Memory B cell (primary cell): ENCODE measurements at regions not wholly inside any gene's neighbourhood (a gene's known extent, or its start where the extent isn't known, plus 50 kb on each side); places are given as distances from the start of the nearest gene placed in this dataset.

Source experiments
- ATAC-seq: fragments of 150-1000 bp; cut with Tn5 transposase; 2 replicates; pipeline ENCODE4 v1.10.0; 2021; ENCODE audit warnings: low read depth, mild to moderate bottlenecking, moderate library complexity
- DNase-seq, 2 donors: peaks; one replicate each; pipeline ENCODE4 v3.0.0; 2022; ENCODE audit warnings: low spot score in 2 of 2
- H3K27ac Mint-ChIP-seq: one replicate; pipeline ENCODE4 v1.8.0; 2022; ENCODE audit warnings: mild to moderate bottlenecking, moderate library complexity, mixed read lengths
- H3K27me3 Mint-ChIP-seq: one replicate; pipeline ENCODE4 v1.8.0; 2022; ENCODE audit warnings: mixed read lengths
- H3K36me3 Mint-ChIP-seq: one replicate; pipeline ENCODE4 v1.8.0; 2022; ENCODE audit warnings: mild to moderate bottlenecking, mixed read lengths
- H3K4me1 Mint-ChIP-seq: one replicate; pipeline ENCODE4 v1.8.0; 2022; ENCODE audit warnings: mixed read lengths
- H3K4me3 Mint-ChIP-seq: one replicate; pipeline ENCODE4 v1.8.0; 2022; ENCODE audit warnings: mild to moderate bottlenecking, moderate library complexity, mixed read lengths
- H3K9me3 Mint-ChIP-seq: one replicate; pipeline ENCODE4 v1.8.0; 2022; ENCODE audit warnings: mixed read lengths

- Mint-ChIP-seq H3K4me3 (no peak overlapping the region), H3K9me3 (no peaks in the 10 kb centered on the region), H3K27me3 (no peaks in the 10 kb centered on the region), H3K36me3 (no peaks in the 10 kb centered on the region), H3K27ac (no peak overlapping the region), H3K4me1 (no peaks in the 10 kb centered on the region)
- DNase-seq (no peak), ATAC-seq (no peak)
Measured at GRCh38 chr5:117463881-117464570, 889.4 kb upstream of the SEMA6A start.

GRCh38 chr5:117461966-117462365 lies 887.3 kb upstream of the SEMA6A start:
- H3K4me1 Mint-ChIP-seq: no peaks in the 10 kb centered on the region
- ATAC-seq (no peak), DNase-seq (no peak)
- no peak overlapping the region for H3K4me3 Mint-ChIP-seq
- H3K27ac Mint-ChIP-seq: no peak overlapping the region
- no peaks in the 10 kb centered on the region for H3K36me3 Mint-ChIP-seq
- H3K9me3 Mint-ChIP-seq: no peaks in the 10 kb centered on the region
- no peaks in the 10 kb centered on the region for H3K27me3 Mint-ChIP-seq

- no peaks in the 10 kb centered on the region for H3K27me3 Mint-ChIP-seq
- H3K36me3 Mint-ChIP-seq: no peaks in the 10 kb centered on the region
- DNase-seq (no peak), ATAC-seq (no peak)
- no peaks in the 10 kb centered on the region for H3K9me3 Mint-ChIP-seq
- no peak overlapping the region for H3K4me3 Mint-ChIP-seq
- H3K4me1 Mint-ChIP-seq: no peaks in the 10 kb centered on the region
- no peak overlapping the region for H3K27ac Mint-ChIP-seq
Measured at GRCh38 chr5:117461403-117461802, 886.8 kb upstream of the SEMA6A start.

GRCh38 chr5:117457656-117458055 lies 883.0 kb upstream of the SEMA6A start:
- Mint-ChIP-seq H3K9me3 (no peaks in the 10 kb centered on the region), H3K4me3 (no peak overlapping the region), H3K36me3 (no peaks in the 10 kb centered on the region), H3K4me1 (peaks cover 4% of the 10 kb centered on the region), H3K27me3 (peaks cover 2% of the 10 kb centered on the region), H3K27ac (no peak overlapping the region)
- no peak for ATAC-seq
- no peak for DNase-seq

- Mint-ChIP-seq H3K36me3 (no peaks in the 10 kb centered on the region), H3K4me1 (peaks cover 4% of the 10 kb centered on the region), H3K4me3 (no peak overlapping the region), H3K27me3 (peaks cover 2% of the 10 kb centered on the region), H3K27ac (no peak overlapping the region), H3K9me3 (no peaks in the 10 kb centered on the region)
- ATAC-seq (no peak), DNase-seq (no peak)
Measured at GRCh38 chr5:117456866-117457470, 882.3 kb upstream of the SEMA6A start.

GRCh38 chr5:117455236-117456233 lies 880.9 kb upstream of the SEMA6A start:
- Mint-ChIP-seq H3K4me1 (peaks cover 4% of the 10 kb centered on the region), H3K36me3 (no peaks in the 10 kb centered on the region), H3K27me3 (peaks cover 2% of the 10 kb centered on the region), H3K27ac (no peak overlapping the region), H3K9me3 (no peaks in the 10 kb centered on the region), H3K4me3 (peak overlapping the region; percentile 72)
- peak; percentile 32 for ATAC-seq
- no peak for DNase-seq

GRCh38 chr5:117454716-117455212 lies 880.1 kb upstream of the SEMA6A start:
- no peak overlapping the region for H3K27ac Mint-ChIP-seq
- H3K4me3 Mint-ChIP-seq: peak overlapping the region; percentile 72
- H3K36me3 Mint-ChIP-seq: no peaks in the 10 kb centered on the region

GRCh38 chr5:117436846-117437245 lies 862.2 kb upstream of the SEMA6A start:
- Mint-ChIP-seq H3K4me1 (no peaks in the 10 kb centered on the region), H3K9me3 (no peaks in the 10 kb centered on the region), H3K36me3 (no peaks in the 10 kb centered on the region), H3K27me3 (no peaks in the 10 kb centered on the region), H3K27ac (no peak overlapping the region), H3K4me3 (no peak overlapping the region)
- DNase-seq: no peak
- ATAC-seq: no peak

More at GRCh38 chr5:117454716-117455212, 880.1 kb upstream of the SEMA6A start:
- ATAC-seq (peak; percentile 73), DNase-seq (peak; percentile 54 to 55)
- H3K27me3 Mint-ChIP-seq: peaks cover 2% of the 10 kb centered on the region
- peaks cover 4% of the 10 kb centered on the region for H3K4me1 Mint-ChIP-seq
- no peaks in the 10 kb centered on the region for H3K9me3 Mint-ChIP-seq

GRCh38 chr5:117435203-117435602 lies 860.6 kb upstream of the SEMA6A start:
- Mint-ChIP-seq H3K27ac (no peak overlapping the region), H3K9me3 (no peaks in the 10 kb centered on the region), H3K4me1 (no peaks in the 10 kb centered on the region), H3K27me3 (no peaks in the 10 kb centered on the region), H3K36me3 (no peaks in the 10 kb centered on the region), H3K4me3 (no peak overlapping the region)
- DNase-seq (no peak), ATAC-seq (no peak)

GRCh38 chr5:117434254-117434653 lies 859.6 kb upstream of the SEMA6A start:
- no peak for DNase-seq

GRCh38 chr5:117433818-117434217 lies 859.2 kb upstream of the SEMA6A start:
- Mint-ChIP-seq H3K27ac (no peak overlapping the region), H3K36me3 (no peaks in the 10 kb centered on the region), H3K4me3 (no peak overlapping the region), H3K4me1 (no peaks in the 10 kb centered on the region), H3K9me3 (no peaks in the 10 kb centered on the region), H3K27me3 (no peaks in the 10 kb centered on the region)
- DNase-seq: no peak
- ATAC-seq: no peak

More at GRCh38 chr5:117434254-117434653, 859.6 kb upstream of the SEMA6A start:
- ATAC-seq: no peak
- Mint-ChIP-seq H3K27ac (no peak overlapping the region), H3K4me1 (no peaks in the 10 kb centered on the region), H3K36me3 (no peaks in the 10 kb centered on the region), H3K9me3 (no peaks in the 10 kb centered on the region), H3K4me3 (no peak overlapping the region), H3K27me3 (no peaks in the 10 kb centered on the region)

GRCh38 chr5:117431091-117431490 lies 856.5 kb upstream of the SEMA6A start:
- Mint-ChIP-seq H3K4me3 (no peak overlapping the region), H3K36me3 (no peaks in the 10 kb centered on the region), H3K27ac (no peak overlapping the region), H3K27me3 (no peaks in the 10 kb centered on the region), H3K4me1 (no peaks in the 10 kb centered on the region), H3K9me3 (no peaks in the 10 kb centered on the region)
- DNase-seq: no peak
- ATAC-seq: no peak

GRCh38 chr5:117425163-117425562 lies 850.5 kb upstream of the SEMA6A start:
- ATAC-seq: no peak
- H3K27me3 Mint-ChIP-seq: no peaks in the 10 kb centered on the region
- no peaks in the 10 kb centered on the region for H3K4me1 Mint-ChIP-seq
- H3K36me3 Mint-ChIP-seq: no peaks in the 10 kb centered on the region
- peaks cover 6% of the 10 kb centered on the region for H3K9me3 Mint-ChIP-seq
- DNase-seq: no peak
- H3K4me3 Mint-ChIP-seq: no peak overlapping the region
- no peak overlapping the region for H3K27ac Mint-ChIP-seq

- ATAC-seq (no peak), DNase-seq (no peak)
- Mint-ChIP-seq H3K9me3 (peaks cover 6% of the 10 kb centered on the region), H3K27me3 (no peaks in the 10 kb centered on the region), H3K4me1 (no peaks in the 10 kb centered on the region), H3K4me3 (no peak overlapping the region), H3K36me3 (no peaks in the 10 kb centered on the region), H3K27ac (no peak overlapping the region)
Measured at GRCh38 chr5:117424559-117424958, 849.9 kb upstream of the SEMA6A start.
